ENCODE measurements at regions not wholly inside any gene's neighbourhood (a gene's known extent, or its start where the extent isn't known, plus 50 kb on each side); places are given as distances from the start of the nearest gene placed in this dataset.
"Not testable (repeated sequence)": the region's sequence is repeated elsewhere in the genome, so short reads cannot be mapped to it uniquely, and the experiment has no call there.

- no peak for TF ChIP-seq Cebpa-rat (IDR thresholded peaks at IDR 0.05)
- Histone ChIP-seq H3K4me3 (no peak overlapping the region), H3K4me1 (peaks cover 0 to 13% (median 0%) of the 10 kb centered on the region in 10 experiments; a peak in 4 of 20 replicates), H3K4me2 (peak overlapping the region in 2 of 11 experiments; percentile 28 to 46; a peak in 3 of 22 replicates), H3K36me3 (no peaks in the 10 kb centered on the region), H4K20me1 (no peaks in the 10 kb centered on the region), H3K9ac (no peak overlapping the region), H3K27me3 (no peaks in the 10 kb centered on the region), H3K27ac (no peak overlapping the region), H3K9me3 (replicated peaks in 1 of 11) (peaks cover 0 to 10% (median 0%) of the 10 kb centered on the region in 11 experiments; a peak in 5 of 22 replicates)
Measured at GRCh38 chr10:33772370-33773252, 438.1 kb upstream of the NRP1 start.

DNA sequence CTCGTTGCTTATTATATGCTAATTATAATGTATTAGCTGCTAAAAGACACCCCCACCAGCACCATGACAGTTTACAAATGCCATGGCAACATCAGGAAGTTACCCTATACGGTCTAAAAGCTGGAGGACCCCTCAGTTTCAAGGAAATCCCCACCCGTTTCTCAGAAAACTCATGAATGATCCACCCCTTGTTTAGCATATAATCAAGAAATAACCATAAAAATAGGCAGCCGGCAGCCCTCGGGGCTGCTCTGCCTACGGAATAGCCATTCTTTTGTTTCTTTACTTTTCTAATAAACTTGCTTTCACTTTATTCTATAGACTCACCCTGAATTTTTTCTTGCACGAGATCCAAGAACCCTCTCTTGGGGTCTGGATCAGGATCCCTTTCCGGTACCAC is 437.4 kb upstream of the NRP1 start:
- H4K20me1 ChIP-seq, H3K36me3 ChIP-seq, H3K4me3 ChIP-seq, H3K9ac ChIP-seq, H3K4me2 ChIP-seq, H3K27ac ChIP-seq, H3K27me3 ChIP-seq: not testable (repeated sequence)
- H3K9me3 ChIP-seq (replicated peaks in 1 of 11) = peaks cover 0 to 10% (median 0%) of the 10 kb centered on the region in 11 experiments; a peak in 5 of 22 replicates
- H3K4me1 ChIP-seq = peaks cover 0 to 13% (median 0%) of the 10 kb centered on the region in 10 experiments; a peak in 4 of 20 replicates

- no peak overlapping the region for H3K4me2 ChIP-seq
- H3K27ac ChIP-seq = no peak overlapping the region
- no peak overlapping the region for H3K4me3 ChIP-seq
- H3K36me3 ChIP-seq = no peaks in the 10 kb centered on the region
- H3K27me3 ChIP-seq = no peaks in the 10 kb centered on the region
- no peaks in the 10 kb centered on the region for H3K4me1 ChIP-seq
- H3K9me3 ChIP-seq (replicated peaks in 1 of 11) = peaks cover 0 to 5% (median 0%) of the 10 kb centered on the region in 11 experiments; a peak in 3 of 22 replicates
- no peak overlapping the region for H3K9ac ChIP-seq
- no peak for TF ChIP-seq Cebpa-rat (IDR thresholded peaks at IDR 0.05)
- no peaks in the 10 kb centered on the region for H4K20me1 ChIP-seq
Measured at GRCh38 chr10:33764694-33765185, 430.3 kb upstream of the NRP1 start.

DNA sequence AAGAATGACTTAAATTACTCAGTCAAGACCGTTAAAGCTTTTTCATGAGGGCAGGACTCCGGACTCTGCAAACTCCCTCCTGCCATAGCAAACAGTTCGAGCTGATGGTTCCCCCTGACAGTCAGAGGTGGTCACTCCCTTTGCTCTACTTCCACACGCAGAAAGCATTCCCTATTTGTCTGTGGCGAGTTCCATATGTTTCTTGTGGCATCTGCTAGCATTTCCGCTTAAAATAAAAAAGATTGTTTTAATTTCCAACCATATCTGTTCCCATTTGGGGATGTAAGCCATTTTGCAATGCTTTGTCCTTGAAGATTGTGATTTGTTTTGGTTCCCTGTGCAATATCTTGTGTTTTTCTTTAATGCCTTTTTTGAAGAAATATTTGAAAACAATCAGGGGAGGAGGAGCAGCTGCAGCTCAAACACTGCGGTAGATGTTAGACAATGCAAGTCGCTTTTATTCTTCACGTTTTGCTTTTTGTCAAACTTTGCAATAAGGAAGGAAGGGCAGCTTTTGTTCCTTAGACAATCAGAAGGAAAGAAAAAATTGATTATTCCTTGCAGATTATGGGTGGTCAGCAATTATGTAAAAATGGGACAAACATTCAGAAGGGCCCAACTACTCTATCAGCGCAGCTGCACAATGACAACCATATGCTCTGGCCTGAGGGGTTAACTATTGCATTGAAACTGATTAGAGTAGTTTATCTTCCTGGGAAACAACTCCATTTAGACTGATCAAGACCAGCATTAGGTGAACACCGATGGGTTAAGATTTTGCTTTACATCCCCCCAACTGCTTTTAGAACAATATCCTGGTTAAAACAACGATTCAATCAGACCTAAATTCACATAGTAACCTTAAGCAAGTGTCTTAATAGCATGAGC is 425.8 kb upstream of the NRP1 start:
- Histone ChIP-seq H3K4me3 (no peak overlapping the region), H4K20me1 (no peaks in the 10 kb centered on the region), H3K9ac (no peak overlapping the region), H3K4me2 (no peak overlapping the region), H3K36me3 (no peaks in the 10 kb centered on the region), H3K27me3 (no peaks in the 10 kb centered on the region), H3K27ac (no peak overlapping the region), H3K4me1 (no peaks in the 10 kb centered on the region), H3K9me3 (replicated peaks in 1 of 11) (peaks cover 0 to 5% (median 0%) of the 10 kb centered on the region in 11 experiments; a peak in 3 of 22 replicates)
- no peak for TF ChIP-seq Cebpa-rat (IDR thresholded peaks at IDR 0.05)

GRCh38 chr10:33759191-33759590 is 424.7 kb upstream of the NRP1 start:
- H3K4me2 ChIP-seq = no peak overlapping the region
- no peak overlapping the region for H3K9ac ChIP-seq
- H3K27me3 ChIP-seq = no peaks in the 10 kb centered on the region
- H3K4me1 ChIP-seq = no peaks in the 10 kb centered on the region
- no peaks in the 10 kb centered on the region for H4K20me1 ChIP-seq
- no peak for TF ChIP-seq Cebpa-rat (IDR thresholded peaks at IDR 0.05)
- no peak overlapping the region for H3K27ac ChIP-seq
- H3K9me3 ChIP-seq (replicated peaks in 1 of 11) = peaks cover 0 to 5% (median 0%) of the 10 kb centered on the region in 11 experiments; a peak in 3 of 22 replicates
- no peaks in the 10 kb centered on the region for H3K36me3 ChIP-seq
- no peak overlapping the region for H3K4me3 ChIP-seq

GRCh38 chr10:33758299-33758698 is 423.8 kb upstream of the NRP1 start:
- Histone ChIP-seq H3K4me3 (no peak overlapping the region), H4K20me1 (no peaks in the 10 kb centered on the region), H3K27me3 (no peaks in the 10 kb centered on the region), H3K4me1 (no peaks in the 10 kb centered on the region), H3K9ac (no peak overlapping the region), H3K27ac (no peak overlapping the region), H3K9me3 (replicated peaks in 1 of 11) (peaks cover 0 to 5% (median 0%) of the 10 kb centered on the region in 11 experiments; a peak in 3 of 22 replicates), H3K36me3 (no peaks in the 10 kb centered on the region), H3K4me2 (no peak overlapping the region)
- TF ChIP-seq Cebpa-rat (IDR thresholded peaks at IDR 0.05) = no peak

DNA sequence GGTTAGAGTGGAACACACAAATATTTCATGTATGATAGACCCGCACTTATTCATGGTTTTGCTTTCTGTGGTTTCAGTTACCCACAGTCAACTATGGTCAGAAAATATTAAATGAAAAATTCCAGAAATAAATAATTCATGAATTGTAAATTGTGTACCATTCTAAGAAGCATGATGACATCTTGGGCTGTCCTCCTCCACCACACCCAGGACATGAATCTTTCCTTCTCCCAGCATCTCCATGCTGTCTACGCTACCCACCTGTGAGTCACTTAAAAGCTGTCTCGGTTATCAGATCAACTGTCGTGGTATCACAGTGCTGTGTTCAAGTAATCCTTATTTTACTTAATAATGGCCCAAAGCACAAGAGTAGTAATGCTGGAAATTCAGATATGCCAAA is 419.6 kb upstream of the NRP1 start:
- no peak for TF ChIP-seq Cebpa-rat (IDR thresholded peaks at IDR 0.05)
- H3K4me1 ChIP-seq = peaks cover 9 to 17% (median 14%) of the 10 kb centered on the region in 10 experiments; a peak in 17 of 20 replicates
- H4K20me1 ChIP-seq = no peaks in the 10 kb centered on the region
- no peak overlapping the region for H3K4me2 ChIP-seq
- H3K9ac ChIP-seq = no peak overlapping the region
- H3K36me3 ChIP-seq = no peaks in the 10 kb centered on the region
- H3K27ac ChIP-seq = no peak overlapping the region
- no peaks in the 10 kb centered on the region for H3K9me3 ChIP-seq (replicated peaks in 1 of 11)
- H3K27me3 ChIP-seq = no peaks in the 10 kb centered on the region
- H3K4me3 ChIP-seq = no peak overlapping the region

DNA sequence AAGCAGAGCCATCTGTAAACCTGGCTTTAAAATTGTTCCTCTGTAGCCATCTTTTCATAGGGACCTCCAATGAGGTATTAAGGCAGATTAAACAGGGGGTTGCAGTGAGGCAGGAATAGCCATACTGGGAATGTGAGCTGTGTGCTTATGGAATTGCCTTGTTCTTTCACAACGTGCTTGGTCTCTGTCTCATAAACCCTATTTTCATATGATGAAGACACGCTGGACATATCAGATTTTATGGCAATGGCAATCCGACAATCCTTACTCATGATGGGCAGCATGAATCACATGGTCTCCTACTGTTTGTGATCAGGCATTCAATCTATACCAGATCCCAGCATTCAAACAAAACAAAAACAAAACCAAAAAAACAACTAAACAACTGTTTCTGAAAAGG is 418.9 kb upstream of the NRP1 start:
- no peak for TF ChIP-seq Cebpa-rat (IDR thresholded peaks at IDR 0.05)
- H3K4me1 ChIP-seq = peaks cover 11 to 23% (median 17%) of the 10 kb centered on the region in 10 experiments; a peak in 17 of 20 replicates
- H3K4me2 ChIP-seq = no peak overlapping the region

DNA sequence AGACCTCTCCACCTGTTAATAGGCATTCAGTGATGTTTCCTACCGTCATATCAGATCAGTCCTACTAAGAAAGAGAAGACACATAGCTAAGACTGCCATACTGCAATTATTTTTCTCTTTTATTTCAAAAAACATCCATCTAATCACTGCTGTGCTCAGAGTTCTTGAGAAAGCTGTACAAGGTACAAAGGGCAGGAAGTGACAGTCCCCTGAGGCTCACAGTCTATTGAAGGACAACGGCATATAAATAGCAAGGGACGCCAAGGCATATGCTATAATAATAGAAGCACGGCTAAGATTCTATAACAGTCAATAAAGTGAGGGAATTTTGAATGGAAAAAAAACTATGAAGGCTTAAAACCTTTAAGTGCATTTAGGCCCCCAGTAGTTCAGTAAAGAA is 415.3 kb upstream of the NRP1 start:
- H3K27ac ChIP-seq = peak overlapping the region in 1 of 11 experiments; percentile 2; a peak in 1 of 22 replicates
- H3K4me1 ChIP-seq = peaks cover 11 to 23% (median 17%) of the 10 kb centered on the region in 10 experiments; a peak in 17 of 20 replicates
- no peaks in the 10 kb centered on the region for H3K27me3 ChIP-seq
- H4K20me1 ChIP-seq = no peaks in the 10 kb centered on the region
- no peak for TF ChIP-seq Cebpa-rat (IDR thresholded peaks at IDR 0.05)
- H3K4me3 ChIP-seq = no peak overlapping the region
- peak overlapping the region in 10 of 11 experiments; percentile 36 to 73 (median 60); a peak in 21 of 22 replicates for H3K4me2 ChIP-seq
- H3K36me3 ChIP-seq = no peaks in the 10 kb centered on the region
- no peak overlapping the region; a peak in 1 of 22 replicates for H3K9ac ChIP-seq
- no peaks in the 10 kb centered on the region for H3K9me3 ChIP-seq (replicated peaks in 1 of 11)

More for the DNA sequence above, 418.9 kb upstream of the NRP1 start:
- no peaks in the 10 kb centered on the region for H4K20me1 ChIP-seq
- H3K36me3 ChIP-seq = no peaks in the 10 kb centered on the region
- no peaks in the 10 kb centered on the region for H3K27me3 ChIP-seq
- no peak overlapping the region for H3K4me3 ChIP-seq
- no peak overlapping the region for H3K27ac ChIP-seq
- no peak overlapping the region for H3K9ac ChIP-seq
- no peaks in the 10 kb centered on the region for H3K9me3 ChIP-seq (replicated peaks in 1 of 11)

All from BLaER1 treated with 17β-estradiol and CSF1 and Interleukin-3, amounts not matched to agents 10 nM and 100 nM (cell line).